ENCODE measurements at regions not wholly inside any gene's neighbourhood (a gene's known extent, or its start where the extent isn't known, plus 50 kb on each side); places are given as distances from the start of the nearest gene placed in this dataset.

- H3K36me3 Mint-ChIP-seq (ENCODE audit: low read depth), result no peaks in the 10 kb centered on the region
- DNase-seq, result no peak
- H3K4me3 Mint-ChIP-seq, result no peak overlapping the region
- peaks cover 5% of the 10 kb centered on the region for H3K9me3 Mint-ChIP-seq
- no peaks in the 10 kb centered on the region for H3K27me3 Mint-ChIP-seq (ENCODE audit: low read depth, poor library complexity)
- TF ChIP-seq CTCF (IDR thresholded peaks at IDR 0.05), result no peak
- no peak overlapping the region for H3K27ac Mint-ChIP-seq
- no peaks in the 10 kb centered on the region for H3K4me1 Mint-ChIP-seq
These were observed 179.3 kb upstream of the TECRL start for GRCh38 chr4:64588507-64588906.

- Mint-ChIP-seq H3K4me3 (no peak overlapping the region), H3K36me3 (ENCODE audit: low read depth) (no peaks in the 10 kb centered on the region), H3K27ac (no peak overlapping the region), H3K9me3 (peaks cover 9% of the 10 kb centered on the region), H3K4me1 (peaks cover 5% of the 10 kb centered on the region), H3K27me3 (ENCODE audit: low read depth, poor library complexity) (no peaks in the 10 kb centered on the region)
- TF ChIP-seq CTCF (IDR thresholded peaks at IDR 0.05), result peak; percentile 68
- DNase-seq, result peak; percentile 22
These were observed 175.8 kb upstream of the TECRL start for GRCh38 chr4:64584981-64585557.

- H3K4me1 Mint-ChIP-seq, result peaks cover 5% of the 10 kb centered on the region
- DNase-seq, result no peak
- TF ChIP-seq CTCF (IDR thresholded peaks at IDR 0.05), result no peak
- H3K4me3 Mint-ChIP-seq, result no peak overlapping the region
- no peak overlapping the region for H3K27ac Mint-ChIP-seq
- H3K27me3 Mint-ChIP-seq (ENCODE audit: low read depth, poor library complexity), result no peaks in the 10 kb centered on the region
- H3K9me3 Mint-ChIP-seq, result peaks cover 10% of the 10 kb centered on the region
- no peaks in the 10 kb centered on the region for H3K36me3 Mint-ChIP-seq (ENCODE audit: low read depth)
These were observed 174.9 kb upstream of the TECRL start for GRCh38 chr4:64584125-64584524.

- Mint-ChIP-seq H3K27ac (no peak overlapping the region), H3K9me3 (peaks cover 13% of the 10 kb centered on the region), H3K27me3 (ENCODE audit: low read depth, poor library complexity) (no peaks in the 10 kb centered on the region), H3K4me1 (peaks cover 5% of the 10 kb centered on the region), H3K4me3 (no peak overlapping the region), H3K36me3 (ENCODE audit: low read depth) (no peaks in the 10 kb centered on the region)
- no peak for TF ChIP-seq CTCF (IDR thresholded peaks at IDR 0.05)
- DNase-seq, result no peak
These were observed 173.2 kb upstream of the TECRL start for GRCh38 chr4:64582492-64582891.

- peak overlapping the region; percentile 50 for H3K27ac Mint-ChIP-seq
- no peak overlapping the region for H3K4me3 Mint-ChIP-seq
- no peaks in the 10 kb centered on the region for H3K27me3 Mint-ChIP-seq (ENCODE audit: low read depth, poor library complexity)
- peaks cover 13% of the 10 kb centered on the region for H3K9me3 Mint-ChIP-seq
- TF ChIP-seq CTCF (IDR thresholded peaks at IDR 0.05), result no peak
- H3K4me1 Mint-ChIP-seq, result peaks cover 5% of the 10 kb centered on the region
- no peak for DNase-seq
- no peaks in the 10 kb centered on the region for H3K36me3 Mint-ChIP-seq (ENCODE audit: low read depth)
These were observed 172.2 kb upstream of the TECRL start for GRCh38 chr4:64581422-64581821.

GRCh38 chr4:64564126-64564525 is 154.9 kb upstream of the TECRL start:
- no peak for TF ChIP-seq CTCF (IDR thresholded peaks at IDR 0.05)
- H3K9me3 Mint-ChIP-seq, result no peaks in the 10 kb centered on the region
- H3K4me3 Mint-ChIP-seq, result no peak overlapping the region
- H3K4me1 Mint-ChIP-seq, result no peaks in the 10 kb centered on the region
- H3K27me3 Mint-ChIP-seq (ENCODE audit: low read depth, poor library complexity), result no peaks in the 10 kb centered on the region
- DNase-seq, result no peak
- H3K27ac Mint-ChIP-seq, result no peak overlapping the region
- no peaks in the 10 kb centered on the region for H3K36me3 Mint-ChIP-seq (ENCODE audit: low read depth)

Data from nephron progenitor cell (in vitro differentiated cells).